RWPE2 (cell line): ENCODE measurements at regions not wholly inside any gene's neighbourhood (a gene's known extent, or its start where the extent isn't known, plus 50 kb on each side); places are given as distances from the start of the nearest gene placed in this dataset.
"Not testable (repeated sequence)": the region's sequence is repeated elsewhere in the genome, so short reads cannot be mapped to it uniquely, and the experiment has no call there.

Source experiments
- ATAC-seq: fragments of 200-7000 bp; cut with Tn5 transposase; 3 replicates; pipeline ENCODE4 v1.9.1; 2021; ENCODE audit warnings: low read depth
- DNase-seq: peaks from one replicate; pipeline ENCODE4 v3.0.0-alpha.2; 2020; ENCODE audit warnings: low spot score
- H3K27ac ChIP-seq: fragments of 450-650 bp; 2 replicates; pipeline ENCODE4 v1.5.1; 2017; ENCODE audit warnings: mild to moderate bottlenecking; ENCODE audit not compliant: poor library complexity, severe bottlenecking
- H3K27me3 ChIP-seq: fragments of 250-450 bp; sonication (Bioruptor Pico); 2 replicates; pipeline ENCODE4 v1.5.1; 2021; ENCODE audit warnings: mild to moderate bottlenecking, moderate library complexity; ENCODE audit not compliant: insufficient read depth, poor library complexity, severe bottlenecking
- H3K36me3 ChIP-seq: fragments of 250-450 bp; sonication (Bioruptor Pico); 2 replicates; pipeline ENCODE4 v1.5.1; 2020; ENCODE audit warnings: low read depth, mild to moderate bottlenecking, moderate library complexity
- H3K4me1 ChIP-seq: fragments of 250-450 bp; sonication (Bioruptor Pico); 2 replicates; pipeline ENCODE4 v1.5.1; 2021; ENCODE audit warnings: mild to moderate bottlenecking, moderate library complexity; ENCODE audit not compliant: insufficient read depth, poor library complexity, severe bottlenecking
- H3K4me3 ChIP-seq: fragments of 250-450 bp; sonication (Bioruptor Pico); 2 replicates; pipeline ENCODE4 v1.5.1; 2021; ENCODE audit warnings: mild to moderate bottlenecking, moderate library complexity; ENCODE audit not compliant: severe bottlenecking
- H3K9me3 ChIP-seq: fragments of 250-450 bp; sonication (Bioruptor Pico); 2 replicates; pipeline ENCODE4 v1.5.1; 2021; ENCODE audit warnings: mild to moderate bottlenecking, moderate library complexity; ENCODE audit not compliant: severe bottlenecking
- TF ChIP-seq, protein P1 (sequence below): fragments of 450-650 bp; IDR thresholded peaks from one replicate; pipeline ENCODE4 v1.5.1; 2017; ENCODE audit warnings: mild to moderate bottlenecking, moderate library complexity; ENCODE audit not compliant: poor library complexity, severe bottlenecking

DNA sequence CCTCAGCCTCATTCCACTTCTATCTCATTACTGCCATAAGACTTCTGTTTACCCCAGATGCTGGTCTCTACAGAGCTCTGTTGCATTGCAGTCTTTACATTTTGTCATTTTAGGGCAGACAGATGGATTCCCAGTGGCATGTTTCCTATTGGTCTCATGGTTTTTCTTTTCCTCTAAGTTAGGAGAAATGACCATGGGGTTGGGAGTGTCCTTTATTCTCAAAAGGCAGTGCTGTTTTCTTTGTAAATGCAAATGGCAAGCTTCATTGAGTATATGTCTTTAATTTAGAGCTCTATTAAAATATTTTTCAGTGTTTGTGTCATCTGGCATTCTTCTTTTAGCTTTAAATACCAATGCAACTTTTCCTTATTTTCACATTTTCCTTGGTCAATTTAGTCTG lies 57.0 kb downstream of the MSTN start:
- DNase-seq: no peak
- no peak overlapping the region for H3K4me3 ChIP-seq
- no peaks in the 10 kb centered on the region for H3K36me3 ChIP-seq
- no peak for ATAC-seq
- H3K9me3 ChIP-seq: no peaks in the 10 kb centered on the region
- no peak overlapping the region for H3K27ac ChIP-seq
- H3K4me1 ChIP-seq: no peaks in the 10 kb centered on the region
- TF ChIP-seq, protein P1, sequence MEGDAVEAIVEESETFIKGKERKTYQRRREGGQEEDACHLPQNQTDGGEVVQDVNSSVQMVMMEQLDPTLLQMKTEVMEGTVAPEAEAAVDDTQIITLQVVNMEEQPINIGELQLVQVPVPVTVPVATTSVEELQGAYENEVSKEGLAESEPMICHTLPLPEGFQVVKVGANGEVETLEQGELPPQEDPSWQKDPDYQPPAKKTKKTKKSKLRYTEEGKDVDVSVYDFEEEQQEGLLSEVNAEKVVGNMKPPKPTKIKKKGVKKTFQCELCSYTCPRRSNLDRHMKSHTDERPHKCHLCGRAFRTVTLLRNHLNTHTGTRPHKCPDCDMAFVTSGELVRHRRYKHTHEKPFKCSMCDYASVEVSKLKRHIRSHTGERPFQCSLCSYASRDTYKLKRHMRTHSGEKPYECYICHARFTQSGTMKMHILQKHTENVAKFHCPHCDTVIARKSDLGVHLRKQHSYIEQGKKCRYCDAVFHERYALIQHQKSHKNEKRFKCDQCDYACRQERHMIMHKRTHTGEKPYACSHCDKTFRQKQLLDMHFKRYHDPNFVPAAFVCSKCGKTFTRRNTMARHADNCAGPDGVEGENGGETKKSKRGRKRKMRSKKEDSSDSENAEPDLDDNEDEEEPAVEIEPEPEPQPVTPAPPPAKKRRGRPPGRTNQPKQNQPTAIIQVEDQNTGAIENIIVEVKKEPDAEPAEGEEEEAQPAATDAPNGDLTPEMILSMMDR: no peak
- no peaks in the 10 kb centered on the region for H3K27me3 ChIP-seq

GRCh38 chr2:189999661-190000060 lies 62.9 kb downstream of the MSTN start:
- Histone ChIP-seq H3K4me3 (no peak overlapping the region), H3K4me1 (no peaks in the 10 kb centered on the region), H3K36me3 (no peaks in the 10 kb centered on the region), H3K27me3 (no peaks in the 10 kb centered on the region), H3K9me3 (peaks cover 3% of the 10 kb centered on the region), H3K27ac (no peak overlapping the region)
- ATAC-seq: no peak
- TF ChIP-seq, protein P1: no peak
- no peak for DNase-seq

GRCh38 chr2:189998665-189999064 lies 63.9 kb downstream of the MSTN start:
- not testable (repeated sequence) for H3K4me3 ChIP-seq, H3K27ac ChIP-seq, H3K9me3 ChIP-seq, DNase-seq, ATAC-seq, H3K27me3 ChIP-seq, H3K4me1 ChIP-seq, H3K36me3 ChIP-seq

DNA sequence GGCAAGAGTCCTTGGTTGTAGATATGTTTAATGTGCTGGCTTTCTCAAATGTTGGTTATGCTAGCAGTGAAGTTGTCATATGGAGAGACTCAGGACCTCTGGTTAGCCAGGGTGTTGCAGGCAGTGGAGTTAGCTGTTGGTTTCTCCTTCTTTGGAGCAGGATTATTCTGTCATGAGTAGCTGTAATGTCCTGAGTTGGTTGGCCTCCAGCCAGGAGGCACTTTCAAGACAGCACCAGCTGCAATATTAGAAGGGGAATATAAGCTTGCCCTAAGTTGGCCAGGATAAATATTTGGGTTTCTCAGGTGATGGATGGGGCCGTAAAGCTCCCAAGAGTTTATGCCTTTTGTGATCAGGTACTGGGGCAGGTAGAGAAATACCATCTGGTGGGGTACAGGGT lies 65.5 kb downstream of the MSTN start:
- H3K27ac ChIP-seq: no peak overlapping the region

GRCh38 chr2:189995679-189996078 lies 66.8 kb downstream of the MSTN start:
- TF ChIP-seq, protein P1: no peak
- Histone ChIP-seq H3K27me3 (no peaks in the 10 kb centered on the region), H3K27ac (no peak overlapping the region), H3K4me1 (no peaks in the 10 kb centered on the region), H3K4me3 (no peak overlapping the region), H3K36me3 (no peaks in the 10 kb centered on the region), H3K9me3 (peaks cover 3% of the 10 kb centered on the region)
- ATAC-seq (no peak), DNase-seq (no peak)

More for the DNA sequence above, 65.5 kb downstream of the MSTN start:
- no peaks in the 10 kb centered on the region for H3K4me1 ChIP-seq
- H3K4me3 ChIP-seq: no peak overlapping the region
- H3K36me3 ChIP-seq: no peaks in the 10 kb centered on the region
- no peaks in the 10 kb centered on the region for H3K27me3 ChIP-seq
- TF ChIP-seq, protein P1: no peak
- peaks cover 3% of the 10 kb centered on the region for H3K9me3 ChIP-seq
- ATAC-seq (no peak), DNase-seq (no peak)
